ENCODE measurements at regions not wholly inside any gene's neighbourhood (a gene's known extent, or its start where the extent isn't known, plus 50 kb on each side); places are given as distances from the start of the nearest gene placed in this dataset. TPM values are rescaled to one million over a fixed set of nuclear protein-coding genes. Genes with fewer than 3 reads are reported as not detected.

GRCh38 chr1:97976801-97977200, 56.0 kb upstream of the DPYD start:
- Histone ChIP-seq H3K27me3 (ENCODE audit: insufficient read depth, poor library complexity, severe bottlenecking) (no peaks in the 10 kb centered on the region), H3K27ac (replicated peaks) (no peak overlapping the region), H3K4me3 (replicated peaks; ENCODE audit: insufficient read depth, low read length) (no peak overlapping the region)
- TF ChIP-seq CTCF (IDR thresholded peaks at IDR 0.05; ENCODE audit: insufficient read depth, low read length) (no peak), GABPA (IDR thresholded peaks at IDR 0.05; ENCODE audit: low read depth) (no peak), REST (IDR thresholded peaks at IDR 0.05; ENCODE audit: insufficient replicate concordance, low read depth) (no peak), POLR2AphosphoS5 (IDR thresholded peaks at IDR 0.05; ENCODE audit: low read depth) (no peak), SPI1 (IDR thresholded peaks at IDR 0.05; ENCODE audit: borderline replicate concordance, low read depth) (no peak)
- no peak for DNase-seq (ENCODE audit: low read depth in 1 of 2, low spot score in 1 of 2)

Small RNA genes lying in the stretch of these regions (microRNA-seq; reads per million reads assigned to microRNA genes)
- gene MIR2682: not detected
